Osteocyte (in vitro differentiated cells): ENCODE measurements at regions not wholly inside any gene's neighbourhood (a gene's known extent, or its start where the extent isn't known, plus 50 kb on each side); places are given as distances from the start of the nearest gene placed in this dataset.

Experiments
- DNase-seq: peaks from one replicate; pipeline ENCODE4 v3.0.0; 2021; ENCODE audit warnings: mixed read lengths; ENCODE audit not compliant: unreplicated experiment; ENCODE audit errors: extremely low spot score
- H3K27ac Mint-ChIP-seq: one replicate; pipeline ENCODE4 v1.8.0; 2021; ENCODE audit warnings: mild to moderate bottlenecking, mixed read lengths; ENCODE audit not compliant: unreplicated experiment
- H3K27me3 Mint-ChIP-seq: one replicate; pipeline ENCODE4 v1.8.0; 2021; ENCODE audit warnings: mixed read lengths; ENCODE audit not compliant: unreplicated experiment
- H3K36me3 Mint-ChIP-seq: one replicate; pipeline ENCODE4 v1.8.0; 2021; ENCODE audit warnings: mixed read lengths; ENCODE audit not compliant: unreplicated experiment
- H3K4me1 Mint-ChIP-seq: one replicate; pipeline ENCODE4 v1.8.0; 2021; ENCODE audit warnings: mixed read lengths; ENCODE audit not compliant: unreplicated experiment
- H3K4me3 Mint-ChIP-seq: one replicate; pipeline ENCODE4 v1.8.0; 2021; ENCODE audit warnings: mild to moderate bottlenecking, moderate library complexity, mixed read lengths; ENCODE audit not compliant: unreplicated experiment
- H3K9me3 Mint-ChIP-seq: one replicate; pipeline ENCODE4 v1.8.0; 2021; ENCODE audit warnings: mixed read lengths; ENCODE audit not compliant: unreplicated experiment
- TF ChIP-seq, protein P1 (sequence below): fragments of 200-600 bp; sonication (generic); IDR thresholded peaks from 2 replicates; pipeline ENCODE4 v1.5.0; 2021; ENCODE audit warnings: antibody characterized with exemption, mild to moderate bottlenecking, moderate library complexity

DNA sequence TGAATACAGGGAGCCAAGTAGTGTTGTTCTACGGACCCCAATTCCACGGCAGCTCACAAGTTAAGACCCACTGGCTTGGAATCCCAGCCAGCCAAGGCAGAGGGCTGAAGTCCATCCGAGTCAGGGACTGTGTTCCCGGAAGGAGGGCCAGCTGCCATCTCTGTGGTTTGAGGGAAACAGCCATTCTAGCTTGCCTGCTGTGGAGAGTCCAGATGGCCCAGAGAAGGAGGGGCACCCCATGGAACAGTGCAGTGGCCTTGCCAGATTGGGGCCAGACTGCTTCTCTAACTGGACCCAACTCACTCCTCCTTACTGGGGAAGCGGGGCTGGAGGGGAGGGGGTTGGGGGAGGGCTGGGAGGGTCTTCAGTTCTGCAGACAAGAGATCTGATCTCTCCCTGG lies 156.4 kb downstream of the FAM181B start:
- DNase-seq, result no peak
- Mint-ChIP-seq H3K4me1 (no peaks in the 10 kb centered on the region), H3K27me3 (peaks cover 7% of the 10 kb centered on the region), H3K9me3 (no peaks in the 10 kb centered on the region), H3K4me3 (no peak overlapping the region), H3K36me3 (no peaks in the 10 kb centered on the region), H3K27ac (no peak overlapping the region)
- TF ChIP-seq, protein P1, sequence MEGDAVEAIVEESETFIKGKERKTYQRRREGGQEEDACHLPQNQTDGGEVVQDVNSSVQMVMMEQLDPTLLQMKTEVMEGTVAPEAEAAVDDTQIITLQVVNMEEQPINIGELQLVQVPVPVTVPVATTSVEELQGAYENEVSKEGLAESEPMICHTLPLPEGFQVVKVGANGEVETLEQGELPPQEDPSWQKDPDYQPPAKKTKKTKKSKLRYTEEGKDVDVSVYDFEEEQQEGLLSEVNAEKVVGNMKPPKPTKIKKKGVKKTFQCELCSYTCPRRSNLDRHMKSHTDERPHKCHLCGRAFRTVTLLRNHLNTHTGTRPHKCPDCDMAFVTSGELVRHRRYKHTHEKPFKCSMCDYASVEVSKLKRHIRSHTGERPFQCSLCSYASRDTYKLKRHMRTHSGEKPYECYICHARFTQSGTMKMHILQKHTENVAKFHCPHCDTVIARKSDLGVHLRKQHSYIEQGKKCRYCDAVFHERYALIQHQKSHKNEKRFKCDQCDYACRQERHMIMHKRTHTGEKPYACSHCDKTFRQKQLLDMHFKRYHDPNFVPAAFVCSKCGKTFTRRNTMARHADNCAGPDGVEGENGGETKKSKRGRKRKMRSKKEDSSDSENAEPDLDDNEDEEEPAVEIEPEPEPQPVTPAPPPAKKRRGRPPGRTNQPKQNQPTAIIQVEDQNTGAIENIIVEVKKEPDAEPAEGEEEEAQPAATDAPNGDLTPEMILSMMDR, result no peak

DNA sequence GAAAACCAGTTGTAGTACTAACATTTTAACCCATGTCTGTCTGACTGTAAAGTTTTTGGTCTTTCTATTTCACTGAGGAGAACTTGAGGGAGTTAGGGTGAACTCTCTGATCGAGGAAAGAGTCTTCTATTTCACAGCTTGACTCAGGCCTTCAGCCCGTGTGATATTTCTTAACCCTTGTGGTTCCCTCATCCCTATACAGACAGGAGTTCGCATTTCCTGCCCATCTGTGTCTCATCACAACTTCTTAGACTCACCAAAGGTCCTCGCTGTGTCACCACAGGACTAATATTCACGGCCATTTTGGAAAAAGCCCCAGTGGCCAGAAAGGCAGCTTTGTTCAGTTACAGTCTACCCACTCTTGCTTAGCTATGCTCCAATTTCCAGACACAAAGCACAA lies 172.8 kb downstream of the FAM181B start:
- Mint-ChIP-seq H3K27me3 (peaks cover 7% of the 10 kb centered on the region), H3K4me1 (no peaks in the 10 kb centered on the region), H3K4me3 (no peak overlapping the region), H3K27ac (no peak overlapping the region), H3K36me3 (no peaks in the 10 kb centered on the region), H3K9me3 (no peaks in the 10 kb centered on the region)
- TF ChIP-seq, protein P1, result no peak
- DNase-seq, result no peak

DNA sequence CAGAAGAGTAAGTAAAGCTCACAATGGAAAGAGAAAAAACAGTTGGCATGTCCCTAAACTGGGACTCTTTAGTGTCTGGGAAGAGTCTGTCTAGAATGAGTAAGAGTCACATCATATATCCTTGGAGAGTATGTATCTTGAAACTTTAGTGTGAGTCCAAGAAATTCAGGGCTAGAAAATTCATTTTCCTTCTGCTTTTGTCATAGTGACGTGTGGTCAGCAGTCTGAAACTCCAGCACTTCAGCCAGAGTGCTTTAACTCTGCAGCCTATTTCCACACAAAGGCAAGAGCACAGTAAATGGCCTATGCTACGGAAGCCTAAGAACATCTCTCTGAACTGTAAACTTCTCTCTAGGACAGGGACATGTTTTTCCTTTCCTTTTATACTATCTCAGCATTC lies 174.1 kb downstream of the FAM181B start:
- Mint-ChIP-seq H3K9me3 (no peaks in the 10 kb centered on the region), H3K4me1 (no peaks in the 10 kb centered on the region), H3K4me3 (no peak overlapping the region), H3K27ac (no peak overlapping the region), H3K27me3 (peaks cover 8% of the 10 kb centered on the region), H3K36me3 (no peaks in the 10 kb centered on the region)
- no peak for DNase-seq
- TF ChIP-seq, protein P1, result no peak

DNA sequence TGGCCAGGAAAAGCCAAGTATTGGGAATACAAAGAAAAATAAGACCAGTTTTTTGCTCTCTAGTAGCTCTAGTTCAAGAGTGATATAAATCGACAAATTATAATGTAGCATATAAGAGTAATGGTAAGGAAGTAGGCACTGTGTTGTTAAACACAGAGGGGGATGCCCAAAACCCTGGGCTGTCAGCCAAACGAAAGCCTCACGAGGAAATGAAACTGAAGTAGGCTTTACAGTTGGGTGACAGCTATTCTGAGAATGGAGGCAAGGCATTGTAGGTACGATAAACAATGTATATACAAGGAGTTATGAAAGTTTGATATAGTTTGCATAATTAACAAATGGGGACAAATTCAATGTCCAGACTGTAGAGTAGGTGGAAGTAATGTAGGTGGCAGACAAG lies 176.4 kb downstream of the FAM181B start:
- Mint-ChIP-seq H3K4me3 (no peak overlapping the region), H3K36me3 (no peaks in the 10 kb centered on the region), H3K4me1 (no peaks in the 10 kb centered on the region), H3K9me3 (no peaks in the 10 kb centered on the region), H3K27me3 (peaks cover 8% of the 10 kb centered on the region), H3K27ac (no peak overlapping the region)
- DNase-seq, result no peak
- TF ChIP-seq, protein P1, result no peak

DNA sequence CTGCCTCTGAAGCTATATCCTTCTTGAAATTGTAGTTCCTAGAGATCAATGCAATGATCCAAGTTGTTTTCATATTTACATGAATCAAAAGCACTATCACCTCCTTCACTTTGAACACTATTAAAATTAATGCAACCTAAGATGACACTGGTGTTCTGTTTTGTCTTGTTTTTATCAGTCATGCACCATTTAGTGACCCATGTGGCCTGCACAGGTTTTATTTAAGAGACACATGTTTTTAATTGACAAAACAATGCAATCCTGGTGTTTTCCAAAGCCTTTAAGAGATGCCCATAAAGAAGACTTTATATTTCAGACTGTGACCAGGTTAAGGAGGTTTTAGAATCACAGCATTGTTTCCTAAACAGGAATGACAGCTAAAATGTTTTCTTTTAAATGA lies 177.5 kb downstream of the FAM181B start:
- Mint-ChIP-seq H3K4me1 (no peaks in the 10 kb centered on the region), H3K4me3 (no peak overlapping the region), H3K36me3 (no peaks in the 10 kb centered on the region), H3K27ac (no peak overlapping the region), H3K27me3 (peaks cover 8% of the 10 kb centered on the region), H3K9me3 (no peaks in the 10 kb centered on the region)
- DNase-seq, result no peak
- TF ChIP-seq, protein P1, result no peak
